ENCODE measurements at regions not wholly inside any gene's neighbourhood (a gene's known extent, or its start where the extent isn't known, plus 50 kb on each side); places are given as distances from the start of the nearest gene placed in this dataset.

- DNase-seq (ENCODE audit: low spot score), result no peak
Measured at GRCh38 chr18:34050661-34051060, 174.1 kb downstream of the NOL4 start.

GRCh38 chr18:34049511-34049910 lies 175.2 kb downstream of the NOL4 start:
- intact Hi-C loops (cut with micrococcal nuclease; ENCODE audit: unreplicated experiment), result no loop called here
- no peaks in the 10 kb centered on the region for H3K4me1 ChIP-seq (ENCODE audit: insufficient read depth, low read length, poor library complexity, severe bottlenecking)
- ChIA-PET POLR2A (ENCODE audit: low non-redundant PET) (no interaction called here), CTCF (no interaction called here)
- no peaks in the 10 kb centered on the region for H3K36me3 ChIP-seq (ENCODE audit: insufficient read depth, low read length, poor library complexity, severe bottlenecking)
- DNase-seq (ENCODE audit: low spot score), result no peak
- BruUV-seq (replicated peaks), result no TSS peak
- no peak overlapping the region for H3K4me3 ChIP-seq (ENCODE audit: low read depth, low read length, poor library complexity, severe bottlenecking)
- no peaks in the 10 kb centered on the region for H3K27me3 ChIP-seq (replicated peaks; ENCODE audit: insufficient read depth, low read depth, low read length, poor library complexity)
- H3K9me3 ChIP-seq (ENCODE audit: low read depth, low read length, poor library complexity, severe bottlenecking), result no peaks in the 10 kb centered on the region
- H3K27ac ChIP-seq (ENCODE audit: low read depth, low read length, poor library complexity, severe bottlenecking), result no peak overlapping the region
- TF ChIP-seq CTCF (conservative IDR thresholded peaks at IDR 0.05; ENCODE audit: low read depth, low read length), result no peak
- TF ChIP-seq EZH2 (IDR thresholded peaks at IDR 0.05; ENCODE audit: borderline replicate concordance, low read depth, low read length, poor library complexity, severe bottlenecking), result no peak

More at GRCh38 chr18:34050661-34051060, 174.1 kb downstream of the NOL4 start:
- Histone ChIP-seq H3K4me3 (ENCODE audit: low read depth, low read length, poor library complexity, severe bottlenecking) (no peak overlapping the region), H3K4me1 (ENCODE audit: insufficient read depth, low read length, poor library complexity, severe bottlenecking) (no peaks in the 10 kb centered on the region), H3K27me3 (replicated peaks; ENCODE audit: insufficient read depth, low read depth, low read length, poor library complexity) (no peaks in the 10 kb centered on the region), H3K36me3 (ENCODE audit: insufficient read depth, low read length, poor library complexity, severe bottlenecking) (peaks cover 3% of the 10 kb centered on the region), H3K9me3 (ENCODE audit: low read depth, low read length, poor library complexity, severe bottlenecking) (peaks cover 7% of the 10 kb centered on the region), H3K27ac (ENCODE audit: low read depth, low read length, poor library complexity, severe bottlenecking) (no peak overlapping the region)
- ChIA-PET POLR2A (ENCODE audit: low non-redundant PET) (no interaction called here), CTCF (no interaction called here)
- TF ChIP-seq CTCF (conservative IDR thresholded peaks at IDR 0.05; ENCODE audit: low read depth, low read length) (no peak), EZH2 (IDR thresholded peaks at IDR 0.05; ENCODE audit: borderline replicate concordance, low read depth, low read length, poor library complexity, severe bottlenecking) (no peak)
- intact Hi-C loops (cut with micrococcal nuclease; ENCODE audit: unreplicated experiment), result no loop called here
- BruUV-seq (replicated peaks), result no TSS peak

GRCh38 chr18:34048423-34048822 lies 176.3 kb downstream of the NOL4 start:
- ChIA-PET POLR2A (ENCODE audit: low non-redundant PET) (no interaction called here), CTCF (no interaction called here)
- intact Hi-C loops (cut with micrococcal nuclease; ENCODE audit: unreplicated experiment), result no loop called here
- no peak overlapping the region for H3K4me3 ChIP-seq (ENCODE audit: low read depth, low read length, poor library complexity, severe bottlenecking)
- DNase-seq (ENCODE audit: low spot score), result peak; percentile 13
- no peak overlapping the region for H3K27ac ChIP-seq (ENCODE audit: low read depth, low read length, poor library complexity, severe bottlenecking)
- H3K27me3 ChIP-seq (replicated peaks; ENCODE audit: insufficient read depth, low read depth, low read length, poor library complexity), result no peaks in the 10 kb centered on the region
- H3K9me3 ChIP-seq (ENCODE audit: low read depth, low read length, poor library complexity, severe bottlenecking), result no peaks in the 10 kb centered on the region
- no TSS peak for BruUV-seq (replicated peaks)
- H3K36me3 ChIP-seq (ENCODE audit: insufficient read depth, low read length, poor library complexity, severe bottlenecking), result no peaks in the 10 kb centered on the region
- no peaks in the 10 kb centered on the region for H3K4me1 ChIP-seq (ENCODE audit: insufficient read depth, low read length, poor library complexity, severe bottlenecking)
- TF ChIP-seq EZH2 (IDR thresholded peaks at IDR 0.05; ENCODE audit: borderline replicate concordance, low read depth, low read length, poor library complexity, severe bottlenecking) (no peak), CTCF (conservative IDR thresholded peaks at IDR 0.05; ENCODE audit: low read depth, low read length) (no peak)

Measured in A673 (cell line).